GM23338 (cell line): ENCODE measurements at regions not wholly inside any gene's neighbourhood (a gene's known extent, or its start where the extent isn't known, plus 50 kb on each side); places are given as distances from the start of the nearest gene placed in this dataset.

Experiments used
- ATAC-seq: fragments of 200-7000 bp; cut with Tn5 transposase; 3 replicates; pipeline ENCODE4 v1.9.1; 2020
- DNase-seq: peaks from one replicate; pipeline ENCODE4 v3.0.0-alpha.2; 2015; ENCODE audit warnings: low spot score
- H2AFZ ChIP-seq: fragments of 200-600 bp; sonication (generic); 2 replicates; pipeline ENCODE4 v1.8.0; 2016; ENCODE audit warnings: antibody characterized with exemption, mild to moderate bottlenecking, moderate library complexity
- H3F3A ChIP-seq: fragments of 200-600 bp; sonication (generic); replicated peaks from 2 replicates; pipeline ENCODE4 v1.8.0; 2017; ENCODE audit warnings: antibody characterized with exemption, mixed run types, low read depth
- H3K27ac ChIP-seq: fragments of 200-600 bp; sonication (generic); 2 replicates; pipeline ENCODE4 v1.6.1; 2016; ENCODE audit warnings: low read depth
- H3K27me3 ChIP-seq: fragments of 200-600 bp; sonication (generic); 2 replicates; pipeline ENCODE4 v1.8.0; 2016; ENCODE audit warnings: mild to moderate bottlenecking, mixed run types, moderate library complexity; ENCODE audit not compliant: insufficient read depth
- H3K36me3 ChIP-seq: fragments of 200-600 bp; sonication (generic); 2 replicates; pipeline ENCODE4 v1.8.0; 2016; ENCODE audit warnings: mild to moderate bottlenecking; ENCODE audit not compliant: insufficient read depth
- H3K4me1 ChIP-seq: fragments of 200-600 bp; sonication (generic); 2 replicates; pipeline ENCODE4 v1.8.0; 2016; ENCODE audit warnings: mild to moderate bottlenecking, moderate library complexity; ENCODE audit not compliant: insufficient read depth
- H3K4me2 ChIP-seq: fragments of 200-600 bp; sonication (generic); 2 replicates; pipeline ENCODE4 v1.7.1; 2017; ENCODE audit warnings: mixed run types
- H3K4me3 ChIP-seq: fragments of 200-600 bp; sonication (generic); 2 replicates; pipeline ENCODE4 v1.6.1; 2016; ENCODE audit warnings: mixed run types
- H3K79me2 ChIP-seq: fragments of 200-600 bp; sonication (generic); replicated peaks from 2 replicates; pipeline ENCODE4 v1.8.0; 2017; ENCODE audit warnings: mild to moderate bottlenecking; ENCODE audit not compliant: insufficient read depth
- H3K9me2 ChIP-seq: fragments of 200-600 bp; sonication (generic); 2 replicates; pipeline ENCODE4 v1.8.0; 2017; ENCODE audit not compliant: insufficient read depth
- H4K20me1 ChIP-seq: fragments of 200-600 bp; sonication (generic); replicated peaks from 2 replicates; pipeline ENCODE4 v1.8.0; 2017; ENCODE audit warnings: mild to moderate bottlenecking; ENCODE audit not compliant: insufficient read depth
- H3K27ac Mint-ChIP-seq: 2 replicates; pipeline ENCODE4 v1.8.0; 2020; ENCODE audit warnings: inconsistent platforms, mild to moderate bottlenecking, moderate library complexity, mixed read lengths
- H3K27me3 Mint-ChIP-seq: 3 replicates; pipeline ENCODE4 v1.8.0; 2022; ENCODE audit warnings: low read depth, mild to moderate bottlenecking, moderate library complexity, mixed read lengths, inconsistent platforms; ENCODE audit not compliant: insufficient read depth, poor library complexity
- H3K36me3 Mint-ChIP-seq: 3 replicates; pipeline ENCODE4 v1.8.0; 2021; ENCODE audit warnings: low read depth, mild to moderate bottlenecking, inconsistent platforms, moderate library complexity, mixed read lengths
- H3K4me1 Mint-ChIP-seq: 3 replicates; pipeline ENCODE4 v1.8.0; 2020; ENCODE audit warnings: mild to moderate bottlenecking, inconsistent platforms, mixed read lengths
- H3K4me3 Mint-ChIP-seq: 3 replicates; pipeline ENCODE4 v1.8.0; 2021; ENCODE audit warnings: moderate library complexity, mild to moderate bottlenecking, inconsistent platforms, mixed read lengths
- H3K9me3 Mint-ChIP-seq: 3 replicates; pipeline ENCODE4 v1.8.0; 2020; ENCODE audit warnings: moderate library complexity, mild to moderate bottlenecking, inconsistent platforms, mixed read lengths
- CREB1 ChIP-seq: fragments of 250-450 bp; sonication (Bioruptor Pico); IDR thresholded peaks from 2 replicates; pipeline ENCODE4 v1.5.0; 2020; ENCODE audit warnings: low read depth, mild to moderate bottlenecking, moderate library complexity
- CTCF ChIP-seq, 2 experiments: fragments of 200-600 bp in 1 of 2; sonication (generic) in 1 of 2; conservative IDR thresholded peaks; 2 replicates each; pipeline versions ENCODE4 v1.5.1 to v1.6.1; 2016 to 2017; ENCODE audit warnings: antibody characterized with exemption in 2 of 2, low read depth in 2 of 2, mild to moderate bottlenecking in 2 of 2, moderate library complexity in 1 of 2
- EZH2 ChIP-seq: fragments of 200-600 bp; sonication (generic); IDR thresholded peaks from one replicate; pipeline ENCODE4 v1.8.0; 2017; ENCODE audit warnings: antibody characterized with exemption, mild to moderate bottlenecking, low read depth; ENCODE audit not compliant: unreplicated experiment
- EZH2phosphoT487 ChIP-seq: fragments of 200-600 bp; sonication (generic); IDR thresholded peaks from one replicate; pipeline ENCODE4 v1.8.1; 2018; ENCODE audit warnings: antibody characterized with exemption; ENCODE audit not compliant: unreplicated experiment
- JUNB ChIP-seq: IDR thresholded peaks from one replicate; pipeline ENCODE4 v1.6.1; 2016; ENCODE audit warnings: antibody characterized with exemption; ENCODE audit not compliant: unreplicated experiment
- NANOG ChIP-seq: IDR thresholded peaks from 2 replicates; pipeline ENCODE4 v1.6.1; 2016; ENCODE audit warnings: antibody characterized with exemption, borderline replicate concordance
- POLR2AphosphoS5 ChIP-seq: IDR thresholded peaks from 2 replicates; pipeline ENCODE4 v1.6.1; 2016; ENCODE audit warnings: antibody characterized with exemption, low read depth
- REST ChIP-seq: IDR thresholded peaks from one replicate; pipeline ENCODE4 v1.6.1; 2018; ENCODE audit warnings: antibody characterized with exemption; ENCODE audit not compliant: unreplicated experiment
- STAT1 ChIP-seq: IDR thresholded peaks from one replicate; pipeline ENCODE4 v1.6.1; 2016; ENCODE audit warnings: antibody characterized with exemption; ENCODE audit not compliant: unreplicated experiment
- ZNF114 ChIP-seq: fragments of 250-450 bp; sonication (Bioruptor Pico); IDR thresholded peaks from 2 replicates; pipeline ENCODE4 v1.5.0; 2020; ENCODE audit warnings: mild to moderate bottlenecking, moderate library complexity
- ZNF331 ChIP-seq: fragments of 250-450 bp; sonication (Bioruptor Pico); IDR thresholded peaks from 2 replicates; pipeline ENCODE4 v1.5.0; 2020; ENCODE audit warnings: low read depth, mild to moderate bottlenecking, moderate library complexity
- ZNF462 ChIP-seq: fragments of 250-450 bp; sonication (Bioruptor Pico); IDR thresholded peaks from 2 replicates; pipeline ENCODE4 v1.5.0; 2020; ENCODE audit warnings: mild to moderate bottlenecking, moderate library complexity

- no peak for TF ChIP-seq CTCF (conservative IDR thresholded peaks at IDR 0.05; ENCODE audit: low read depth in 2 of 2)
These were observed 131.8 kb downstream of the NUAK1 start (continued) for GRCh38 chr12:106006940-106007339.

- no peaks in the 10 kb centered on the region for H4K20me1 ChIP-seq
- H3K4me1 Mint-ChIP-seq = no peaks in the 10 kb centered on the region
- no peaks in the 10 kb centered on the region; the same call in 1 of the 3 replicates for H3K9me3 Mint-ChIP-seq
- no peaks in the 10 kb centered on the region for H3K36me3 ChIP-seq
- no peak overlapping the region for H3K27ac Mint-ChIP-seq
- no peak overlapping the region for H3K4me2 ChIP-seq
- peaks cover 29% of the 10 kb centered on the region; the same call in 1 of the 2 replicates for H3K9me2 ChIP-seq
- no peak overlapping the region for H3K27ac ChIP-seq
- ATAC-seq (no peak), DNase-seq (no peak)
- H3K4me3 ChIP-seq = no peak overlapping the region
- no peaks in the 10 kb centered on the region for H3K27me3 ChIP-seq
- no peak overlapping the region for H2AFZ ChIP-seq
- no peaks in the 10 kb centered on the region for H3K79me2 ChIP-seq
- peaks cover 3% of the 10 kb centered on the region for H3K27me3 Mint-ChIP-seq
- peaks cover under 1% of the 10 kb centered on the region; the same call in 2 of the 3 replicates for H3K36me3 Mint-ChIP-seq
- no peaks in the 10 kb centered on the region for H3K4me1 ChIP-seq
- H3K4me3 Mint-ChIP-seq = no peak overlapping the region
- no peaks in the 10 kb centered on the region for H3F3A ChIP-seq
- TF ChIP-seq ZNF114 = no peak
- TF ChIP-seq REST = no peak
- no peak for TF ChIP-seq JUNB
- TF ChIP-seq EZH2 = no peak
- TF ChIP-seq EZH2phosphoT487 = no peak
- TF ChIP-seq NANOG = no peak
- TF ChIP-seq POLR2AphosphoS5 = no peak
- TF ChIP-seq ZNF462 (CRISPR knock-in tag) = no peak
- no peak for TF ChIP-seq STAT1
- TF ChIP-seq CTCF (conservative IDR thresholded peaks at IDR 0.05; ENCODE audit: low read depth in 2 of 2) = no peak
- no peak for TF ChIP-seq ZNF331 (CRISPR knock-in tag)
- no peak for TF ChIP-seq CREB1
These were observed 128.0 kb downstream of the NUAK1 start for GRCh38 chr12:106010741-106011140.
